Astrocyte of the cerebellum (primary cell): ENCODE measurements at regions not wholly inside any gene's neighbourhood (a gene's known extent, or its start where the extent isn't known, plus 50 kb on each side); places are given as distances from the start of the nearest gene placed in this dataset.

Source experiments
- DNase-seq: peaks from one replicate; pipeline ENCODE4 v3.0.0-alpha.2; 2011; ENCODE audit warnings: low read depth
- H3K4me3 ChIP-seq: 2 replicates; pipeline ENCODE4 v1.5.1; 2011; ENCODE audit warnings: mild to moderate bottlenecking, low read depth, low read length, moderate library complexity
- CTCF ChIP-seq: IDR thresholded peaks from 2 replicates; pipeline ENCODE4 v1.5.1; 2012; ENCODE audit warnings: low read length, low read depth, moderate library complexity, mild to moderate bottlenecking; ENCODE audit errors: missing control alignments
- in situ Hi-C: cut with HindIII; loops from 2 replicates; pipeline ENCODE4 v1.10.0; 2017; ENCODE audit warnings: low sequenced_read_pairs

GRCh38 chr1:192053531-192053971 is 104.7 kb upstream of the RGS18 start:
- DNase-seq, result peak; percentile 4
- no peak overlapping the region for H3K4me3 ChIP-seq
- TF ChIP-seq CTCF, result no peak
- in situ Hi-C loops, result no loop called here

GRCh38 chr1:192057766-192058165 is 100.5 kb upstream of the RGS18 start:
- DNase-seq, result no peak
- H3K4me3 ChIP-seq, result no peak overlapping the region
- in situ Hi-C loops, result no loop called here
- no peak for TF ChIP-seq CTCF

- in situ Hi-C loops, result no loop called here
- no peak for TF ChIP-seq CTCF
- no peak for DNase-seq
- H3K4me3 ChIP-seq, result no peak overlapping the region
Observed at GRCh38 chr1:192059407-192059806, 98.9 kb upstream of the RGS18 start.

- H3K4me3 ChIP-seq, result no peak overlapping the region
- in situ Hi-C loops, result no loop called here
- DNase-seq, result no peak
- TF ChIP-seq CTCF, result no peak
Observed at GRCh38 chr1:192061556-192061955, 96.7 kb upstream of the RGS18 start.

- no peak overlapping the region for H3K4me3 ChIP-seq
- DNase-seq, result no peak
- in situ Hi-C loops, result no loop called here
- TF ChIP-seq CTCF, result no peak
Observed at GRCh38 chr1:192065087-192065486, 93.2 kb upstream of the RGS18 start.

- in situ Hi-C loops, result no loop called here
Observed at GRCh38 chr1:192066202-192066601, 92.1 kb upstream of the RGS18 start.

More at GRCh38 chr1:192066202-192066601, 92.1 kb upstream of the RGS18 start:
- no peak for DNase-seq
- no peak overlapping the region for H3K4me3 ChIP-seq
- TF ChIP-seq CTCF, result no peak
